Dermis blood vessel endothelial cell (primary cell): ENCODE measurements at regions not wholly inside any gene's neighbourhood (a gene's known extent, or its start where the extent isn't known, plus 50 kb on each side); places are given as distances from the start of the nearest gene placed in this dataset.

Source experiments
- DNase-seq: peaks from one replicate; pipeline ENCODE4 v3.0.0; 2010

DNA sequence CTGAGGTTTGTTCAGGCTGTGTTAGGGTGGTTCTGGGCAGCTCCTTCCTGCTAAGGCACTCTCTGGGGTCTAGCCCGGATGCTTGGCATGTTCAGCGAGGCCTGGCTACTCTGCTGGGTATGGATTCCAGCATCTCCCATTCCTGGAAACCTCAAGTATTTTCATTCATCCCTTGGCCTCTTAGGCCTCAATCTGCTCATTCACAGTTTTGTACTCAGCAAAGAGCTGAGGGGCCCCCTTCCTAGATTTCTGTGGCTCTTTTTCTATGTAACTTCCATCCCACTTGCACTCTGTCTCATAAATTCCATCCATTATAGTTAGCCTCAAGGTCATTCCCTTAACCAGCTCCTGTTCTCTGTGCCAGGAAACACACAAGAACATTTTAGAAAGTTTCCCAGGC, 798.8 kb upstream of the HS6ST1 start:
- no peak for DNase-seq

DNA sequence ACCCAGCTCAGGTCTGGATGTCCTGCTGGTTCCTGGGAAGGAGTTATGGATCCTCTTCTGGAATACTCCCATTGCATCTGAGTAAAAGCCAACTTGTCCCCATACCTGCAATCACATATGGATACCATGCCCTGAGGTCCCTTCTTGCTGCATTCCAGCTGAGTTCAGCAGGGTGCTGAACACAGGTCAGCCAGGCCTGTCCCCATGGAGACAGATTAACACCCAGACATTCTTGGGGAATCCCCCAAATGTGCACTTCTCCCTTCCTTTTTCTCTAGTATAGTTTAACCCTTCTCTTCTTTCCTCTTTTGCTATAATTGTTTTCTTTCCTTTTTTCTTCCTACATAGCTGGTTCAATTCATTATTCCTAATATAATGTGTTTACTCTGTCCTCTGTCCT, 799.6 kb upstream of the HS6ST1 start:
- no peak for DNase-seq

DNA sequence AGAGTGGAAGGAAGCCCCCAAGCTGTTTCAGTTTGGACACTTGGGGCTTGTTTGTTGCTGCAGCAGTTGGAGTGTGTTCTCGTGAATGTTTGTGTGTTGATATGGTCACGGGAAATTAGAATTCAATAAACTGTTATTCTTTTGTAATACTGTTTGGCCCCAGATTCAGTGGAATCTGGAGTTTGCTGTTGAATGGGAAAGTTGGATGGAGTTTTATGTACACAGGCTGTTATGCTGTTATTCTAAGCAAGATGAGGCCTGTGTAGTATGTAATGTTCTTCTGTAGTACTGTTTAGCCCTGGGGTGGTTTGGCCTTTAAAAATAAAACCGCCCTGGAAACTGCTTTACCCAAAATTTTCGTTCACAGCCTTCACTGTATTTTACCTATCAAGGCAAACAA, 810.4 kb upstream of the HS6ST1 start:
- DNase-seq: no peak

DNA sequence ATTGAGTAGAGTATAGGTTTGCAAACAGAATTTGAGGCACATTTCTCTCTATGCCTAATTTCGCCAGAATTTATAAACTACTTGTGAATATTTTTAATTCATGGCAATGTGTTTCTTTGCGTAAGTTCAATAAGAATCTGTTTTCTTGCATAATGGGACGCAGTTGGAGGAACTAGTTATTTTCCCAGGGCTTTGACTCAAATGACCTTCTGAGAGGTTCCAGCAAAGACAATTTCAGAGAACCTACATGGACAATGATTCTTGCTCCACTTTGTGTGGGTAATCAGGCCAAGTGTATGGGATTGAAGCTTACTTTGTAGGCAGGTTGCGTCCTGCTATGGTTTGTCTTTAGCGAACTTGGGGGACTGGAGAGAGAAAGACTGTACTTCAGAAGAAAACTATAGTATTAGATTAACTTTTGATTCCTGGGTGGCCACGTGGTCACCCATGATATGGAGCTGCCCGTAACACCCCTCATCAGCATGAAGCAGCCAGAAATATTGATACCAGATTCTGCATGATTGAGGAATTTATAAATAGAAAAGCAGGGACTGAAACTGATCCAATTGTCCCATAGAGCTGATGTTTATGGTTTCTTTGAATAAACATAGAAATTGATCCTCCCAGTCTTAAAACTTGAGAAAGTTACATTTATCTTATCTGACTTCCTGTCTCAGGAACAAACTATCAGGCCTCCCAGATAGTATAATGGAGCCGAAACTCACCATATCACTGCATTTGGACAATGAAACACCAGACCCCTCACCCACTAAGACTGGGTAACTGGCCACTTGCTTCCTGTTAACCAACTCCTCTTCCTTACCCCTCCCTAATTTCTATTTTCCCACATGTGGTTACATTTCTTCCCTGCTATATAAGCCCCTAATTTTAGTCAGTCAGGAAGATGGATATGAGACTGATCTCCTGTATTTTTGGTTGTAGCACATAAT, 815.3 kb upstream of the HS6ST1 start:
- DNase-seq: no peak

DNA sequence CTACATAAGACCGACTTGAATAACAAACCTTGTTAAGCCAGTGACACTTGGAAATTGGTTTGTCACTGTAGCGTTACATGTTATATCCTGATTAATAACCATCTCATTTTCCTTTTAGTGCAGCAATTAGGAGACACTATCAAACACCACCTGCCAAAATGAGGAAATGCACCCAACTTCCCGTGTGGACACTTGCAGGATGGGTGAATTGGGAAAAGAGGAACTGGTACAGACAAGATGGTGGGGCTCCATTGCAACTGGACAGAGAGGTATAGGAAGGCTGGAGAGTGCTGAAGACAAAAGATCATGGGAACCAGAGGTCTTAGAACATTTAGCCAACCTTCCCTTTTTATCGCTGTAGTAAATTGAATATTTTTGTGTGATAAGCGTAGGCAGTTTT, 816.3 kb upstream of the HS6ST1 start:
- no peak for DNase-seq

DNA sequence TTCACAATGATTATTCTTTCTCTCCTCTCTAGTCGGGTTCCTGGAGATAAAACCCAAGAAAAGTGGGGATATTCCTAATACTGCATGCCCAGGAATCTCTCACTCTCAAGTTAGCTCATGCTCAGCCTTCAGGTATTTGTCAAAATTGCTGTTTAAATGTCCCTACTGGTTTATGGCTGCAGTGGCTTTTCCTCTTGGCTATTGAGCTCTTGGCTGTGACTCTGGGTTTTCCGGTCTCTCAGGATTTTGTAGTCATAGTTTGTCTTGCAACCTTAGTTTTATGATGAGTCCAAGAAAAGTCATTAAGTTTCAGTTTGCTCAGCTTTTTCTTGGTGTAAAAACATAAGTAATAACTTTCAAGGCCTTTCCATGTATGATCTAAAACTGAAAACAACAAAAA, 820.7 kb upstream of the HS6ST1 start:
- DNase-seq: no peak

DNA sequence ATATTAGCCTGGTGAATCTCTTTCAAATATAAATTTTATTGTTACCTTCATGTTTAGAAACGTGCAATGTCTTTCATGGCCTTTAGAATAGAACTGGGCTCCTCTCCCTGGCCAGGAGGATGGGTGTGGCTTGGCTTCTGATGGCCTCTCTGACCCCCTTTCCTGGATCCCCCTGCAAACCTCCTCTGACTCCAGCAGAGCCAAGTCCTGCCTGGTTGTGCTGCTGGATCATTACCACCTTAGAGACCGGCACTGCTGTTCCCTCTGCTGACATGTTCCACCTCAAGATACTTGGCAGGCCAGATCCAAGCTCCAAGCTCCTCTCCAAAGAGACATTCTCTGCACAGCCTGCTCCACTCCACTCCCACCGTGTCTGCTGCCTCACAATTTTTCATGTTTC, 823.8 kb upstream of the HS6ST1 start:
- no peak for DNase-seq

DNA sequence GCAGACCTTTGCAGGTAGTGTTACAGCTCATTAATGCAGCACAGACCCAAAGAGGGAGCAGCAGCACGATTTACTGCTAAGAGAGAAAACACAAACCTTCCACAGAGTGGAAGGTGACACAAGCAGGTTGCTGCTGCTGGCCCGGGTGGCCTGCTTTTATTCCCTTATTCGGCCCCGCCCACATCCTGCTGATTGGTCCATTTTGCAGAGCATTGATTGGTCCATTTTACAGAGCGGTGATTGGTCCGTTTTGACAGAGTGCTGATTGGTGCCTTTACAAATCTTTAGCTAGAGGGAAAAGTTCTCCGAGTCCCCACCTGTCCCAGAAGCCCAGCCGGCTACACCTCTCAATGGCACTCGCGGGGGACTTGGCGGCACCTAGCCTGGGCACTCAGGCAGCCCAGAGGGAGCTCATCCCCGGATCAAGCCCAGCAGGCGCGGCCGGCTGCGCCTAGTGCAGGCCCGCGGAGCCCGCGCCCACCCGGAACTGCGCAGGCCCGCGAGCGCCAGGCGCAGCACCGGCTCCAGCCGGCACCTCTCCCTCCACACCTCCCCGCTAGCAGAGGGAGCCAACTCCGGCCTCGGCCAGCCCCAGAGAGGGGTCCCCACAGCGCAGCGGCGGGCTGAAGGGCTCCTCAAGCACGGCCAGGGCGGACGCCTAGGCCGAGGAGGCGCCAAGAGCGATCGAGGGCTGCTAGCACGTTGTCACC, 825.6 kb upstream of the HS6ST1 start:
- no peak for DNase-seq

DNA sequence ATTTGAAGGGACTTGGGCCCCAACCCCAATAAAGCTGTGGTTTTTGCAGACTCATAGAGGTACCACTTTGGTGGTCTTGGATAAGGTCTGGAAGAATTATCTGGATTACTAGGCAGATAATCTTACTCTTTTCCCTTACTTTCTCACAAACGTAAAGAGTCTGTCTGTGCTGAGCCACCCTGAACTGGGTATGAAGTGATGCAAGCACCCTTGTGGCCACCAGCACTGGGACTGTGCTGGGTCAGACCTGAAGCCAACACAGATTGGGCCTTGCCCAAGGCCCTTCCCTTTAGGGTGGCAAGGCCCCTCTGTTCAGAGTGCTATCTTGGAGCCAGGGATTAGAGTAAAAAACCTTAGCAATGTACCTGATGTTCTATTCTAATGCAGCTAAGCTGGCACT, 827.0 kb upstream of the RAB6C start:
- DNase-seq: no peak

DNA sequence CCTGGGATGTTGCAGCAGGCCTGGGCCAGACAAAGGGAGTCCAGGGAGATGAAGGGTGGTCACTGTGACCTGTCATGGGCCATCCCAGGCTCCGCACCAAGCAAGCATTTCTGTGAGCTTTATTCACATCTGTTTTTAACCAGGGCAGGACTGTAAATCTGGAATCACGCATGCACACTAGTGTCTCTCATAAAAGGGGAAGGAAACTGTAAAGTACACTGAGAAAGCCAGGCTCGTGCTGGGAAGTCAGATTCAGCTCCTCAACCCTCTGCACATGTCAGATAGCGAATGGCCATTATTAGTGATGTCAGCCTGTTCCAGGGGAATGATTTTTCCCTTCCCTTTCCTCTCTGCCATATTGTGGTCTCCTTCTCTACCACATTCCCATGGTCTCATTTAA, 818.6 kb upstream of the RAB6C start:
- no peak for DNase-seq

DNA sequence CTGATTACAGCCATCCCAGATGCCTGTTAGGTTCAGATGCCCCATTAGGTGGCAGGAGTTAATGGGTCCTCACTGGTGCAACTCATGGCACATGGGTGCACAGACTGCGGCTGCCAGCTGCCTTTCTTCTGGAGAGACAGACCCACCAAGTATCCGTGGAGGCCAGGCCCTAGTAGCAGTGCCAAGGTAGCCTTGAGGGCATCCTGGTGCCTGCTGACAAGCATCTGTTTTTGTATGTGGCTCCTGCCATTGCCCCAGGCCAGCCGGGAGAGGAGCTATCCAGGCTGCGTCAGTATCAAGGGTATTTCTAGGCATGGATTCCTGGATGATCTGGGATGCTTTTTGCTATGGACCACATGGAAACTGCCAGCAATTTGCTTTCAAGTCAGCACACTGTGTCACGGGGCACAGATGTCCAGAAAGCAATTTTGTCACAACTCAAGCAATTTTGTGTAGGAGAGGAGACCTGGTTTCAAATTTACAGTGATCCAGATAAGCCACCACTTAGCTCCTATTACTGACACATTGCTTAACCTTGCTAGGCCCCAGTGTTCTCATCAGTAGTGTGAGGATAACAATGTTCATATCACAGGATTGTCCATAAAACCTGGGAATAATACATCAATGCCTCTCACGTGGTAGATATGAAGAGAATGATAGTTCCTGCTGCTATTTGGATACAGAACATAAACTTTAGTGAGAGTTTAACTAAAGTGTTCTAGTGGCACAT, 815.1 kb upstream of the RAB6C start:
- no peak for DNase-seq

DNA sequence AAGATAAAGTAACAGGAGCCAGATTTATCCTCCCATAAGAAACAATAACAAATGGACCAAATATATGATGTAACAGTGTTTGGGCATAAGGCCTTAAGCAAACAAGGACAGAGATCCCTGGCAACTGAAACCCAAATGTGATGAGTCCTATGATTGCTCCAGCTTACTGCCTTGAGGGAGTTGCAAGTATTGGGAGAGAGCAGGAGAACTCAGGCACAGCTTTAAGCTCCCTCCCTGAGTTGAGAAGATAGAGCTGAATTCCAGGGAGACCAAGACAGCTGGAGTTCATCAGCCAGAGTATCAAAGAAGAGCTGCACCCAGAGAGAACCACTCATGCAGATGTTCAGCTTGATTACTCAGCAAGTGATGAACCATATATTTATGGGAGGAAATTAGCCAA, 814.5 kb upstream of the RAB6C start:
- DNase-seq: no peak

DNA sequence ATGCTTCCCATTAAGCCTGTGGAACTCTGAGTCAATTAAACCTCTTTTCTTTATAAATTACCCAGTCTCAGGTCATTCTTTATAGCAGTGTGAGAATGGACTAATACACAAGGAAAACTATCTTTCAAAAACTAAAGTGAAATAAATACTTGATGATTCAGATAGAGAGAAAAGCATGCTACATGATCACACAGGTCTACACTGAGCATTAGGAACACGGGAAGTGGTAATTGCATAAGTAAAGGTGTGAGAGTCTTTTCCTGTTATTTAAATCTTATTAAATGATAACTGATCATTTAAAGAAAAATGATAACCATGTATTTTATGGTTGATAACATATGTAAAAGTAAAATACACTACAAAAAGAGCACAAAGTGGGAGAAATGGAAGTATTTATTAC, 812.0 kb upstream of the RAB6C start:
- DNase-seq: no peak

DNA sequence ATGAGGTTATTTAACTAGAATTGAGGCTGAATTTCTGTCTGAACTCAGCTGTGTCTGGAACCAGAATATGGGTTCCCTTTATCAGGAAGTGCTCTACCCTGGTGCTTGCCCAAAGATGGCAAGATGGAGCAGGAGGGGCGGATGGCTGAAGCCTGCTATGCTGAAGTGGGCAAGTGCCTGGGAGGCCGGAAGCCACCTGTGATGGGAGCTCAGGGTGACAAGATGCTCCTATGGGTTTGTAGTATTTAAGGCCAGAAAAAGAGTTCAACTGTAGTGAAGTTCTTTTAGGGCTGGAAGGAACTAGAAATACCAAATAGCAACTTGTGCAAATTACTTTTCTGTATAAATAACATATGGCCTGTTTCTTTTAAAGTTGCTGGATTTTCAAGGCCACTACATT, 808.9 kb upstream of the RAB6C start:
- no peak for DNase-seq

DNA sequence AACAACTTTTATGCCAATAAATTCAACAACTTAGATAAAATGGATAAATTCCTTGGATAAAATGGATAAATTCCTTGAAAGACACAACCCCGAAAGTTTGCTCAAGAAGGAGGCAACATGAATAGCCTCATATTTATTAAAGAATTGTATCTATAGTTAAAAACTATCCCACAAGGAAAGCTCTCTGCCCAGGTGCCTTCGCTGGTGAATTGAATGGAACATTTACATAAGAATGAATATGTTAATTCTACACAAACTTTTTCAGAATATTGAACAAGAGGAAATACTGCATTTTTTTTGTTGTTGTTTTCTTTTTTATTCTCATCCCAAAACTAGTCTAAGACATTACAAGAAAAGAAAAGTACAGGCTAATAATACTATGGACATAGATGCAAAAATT, 805.3 kb upstream of the RAB6C start:
- DNase-seq: no peak

DNA sequence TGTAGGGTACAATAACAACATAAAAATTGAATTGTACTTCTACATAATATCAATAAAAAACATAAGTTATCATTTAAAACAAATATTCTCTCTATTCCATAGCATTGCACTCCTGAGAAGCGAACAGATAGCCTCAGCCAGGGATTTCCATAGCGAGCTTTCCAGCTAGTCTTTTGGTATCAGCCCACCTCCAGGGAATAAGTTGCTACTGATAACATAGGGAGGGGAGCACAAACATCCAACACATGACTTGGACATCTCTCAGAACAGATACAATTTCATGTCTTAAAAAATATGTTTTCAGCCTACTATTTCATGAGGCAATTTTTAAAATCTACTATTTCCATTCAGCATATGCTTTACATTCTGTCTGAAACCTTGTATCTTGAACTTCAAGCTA, 804.4 kb upstream of the RAB6C start:
- DNase-seq: no peak

DNA sequence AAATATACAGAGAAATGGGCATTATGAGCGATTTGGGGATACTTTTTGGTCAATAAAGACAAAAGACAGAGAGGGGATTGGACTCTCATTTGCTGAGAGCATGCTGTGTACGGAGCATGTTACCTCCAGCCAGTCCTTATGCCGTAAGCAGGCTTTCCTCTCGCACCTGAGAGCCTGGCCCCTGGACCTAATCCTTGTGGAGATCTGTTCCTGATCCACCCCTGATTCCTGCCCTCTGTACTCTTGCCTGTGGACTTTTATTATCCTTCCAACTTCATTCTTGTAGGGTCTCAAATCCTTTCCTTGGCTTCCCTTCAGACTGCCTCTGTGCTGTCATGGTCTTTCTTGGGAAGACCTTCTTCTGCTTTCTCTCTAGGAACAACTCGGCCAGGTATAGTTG, 803.1 kb upstream of the RAB6C start:
- no peak for DNase-seq

DNA sequence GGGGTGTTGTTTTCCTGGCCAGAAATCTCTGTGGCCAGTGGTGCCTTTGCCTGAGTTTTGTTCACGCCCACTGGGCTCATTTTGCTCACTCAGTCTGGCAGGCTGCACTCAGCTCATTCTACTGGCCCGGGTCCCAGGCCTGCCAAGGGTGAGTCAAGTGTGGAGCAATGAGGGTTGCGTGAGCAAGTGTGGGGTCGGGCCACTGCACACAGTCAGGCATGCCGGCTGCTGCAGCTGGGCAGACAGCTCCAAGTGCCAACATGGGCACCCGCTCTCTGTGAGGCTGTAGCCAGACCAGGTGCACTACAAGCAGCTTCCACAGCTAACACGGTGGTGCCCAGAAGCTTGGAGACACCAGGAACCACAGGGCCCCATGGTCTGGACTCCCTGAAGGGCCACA, 801.1 kb upstream of the RAB6C start:
- DNase-seq: no peak

DNA sequence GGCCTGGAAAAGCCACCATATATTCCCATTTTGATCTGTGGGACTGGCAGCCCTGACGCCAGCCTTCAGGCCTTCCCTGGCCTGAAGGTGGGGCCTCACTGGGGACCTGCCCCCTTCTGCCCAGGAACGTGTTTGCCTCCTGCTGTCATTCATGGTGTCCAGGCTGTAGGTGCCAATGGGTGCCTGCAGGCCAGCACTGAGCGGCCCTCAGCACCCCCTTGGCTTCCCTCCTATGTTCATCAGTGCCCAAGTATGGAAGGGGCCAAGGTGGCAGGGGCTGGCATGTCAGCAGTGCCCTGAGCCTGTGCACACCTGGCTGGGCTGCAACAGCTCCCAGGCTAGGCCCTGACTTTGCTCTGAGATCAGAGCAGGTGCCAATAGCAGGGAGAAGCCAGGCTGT, 800.3 kb upstream of the RAB6C start:
- no peak for DNase-seq

DNA sequence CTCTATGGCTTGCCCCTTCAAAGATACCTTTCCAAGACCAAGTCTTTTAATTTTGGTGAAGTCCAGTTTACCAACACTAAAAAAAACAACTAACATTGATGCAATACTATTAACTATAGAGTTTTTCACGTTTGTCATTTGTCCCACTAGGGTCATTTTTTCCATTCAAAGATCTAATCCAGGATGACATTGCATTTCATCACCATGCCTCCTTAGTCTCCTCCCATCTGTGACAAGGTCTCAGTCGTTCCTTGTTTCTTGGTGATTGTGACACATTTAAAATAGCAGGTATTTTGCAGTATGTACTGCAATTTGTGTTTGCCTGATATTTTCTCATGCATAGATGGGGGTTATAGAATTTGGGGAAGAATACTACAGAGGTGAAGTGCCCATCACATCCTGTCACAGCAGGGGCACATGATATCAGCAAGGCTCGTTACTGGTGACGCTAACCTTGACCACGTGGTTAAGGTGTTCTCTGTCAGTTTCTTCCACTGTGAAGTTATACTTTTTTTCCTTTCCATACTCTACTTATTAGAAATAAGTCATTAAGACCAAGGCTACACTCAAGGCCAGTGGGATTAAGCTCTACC, 799.2 kb upstream of the RAB6C start:
- no peak for DNase-seq

DNA sequence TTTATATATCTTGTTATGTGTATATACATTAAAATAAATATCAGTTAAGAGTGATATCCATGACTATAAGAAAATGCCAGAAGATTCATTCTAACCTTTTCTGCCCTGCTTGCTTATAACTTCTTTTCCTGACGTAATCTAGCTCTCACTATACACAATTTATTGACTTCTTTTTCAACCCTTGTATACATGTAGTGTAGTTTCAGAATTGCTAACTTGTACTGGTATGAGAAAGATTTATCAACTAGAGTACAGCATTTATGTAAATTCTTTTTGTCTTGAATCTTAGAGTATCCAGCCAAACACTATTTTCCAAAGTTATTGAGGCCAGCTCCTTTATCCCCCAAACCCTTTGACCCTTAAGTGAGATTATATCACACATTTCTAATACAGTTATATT, 798.0 kb upstream of the RAB6C start:
- DNase-seq: no peak

DNA sequence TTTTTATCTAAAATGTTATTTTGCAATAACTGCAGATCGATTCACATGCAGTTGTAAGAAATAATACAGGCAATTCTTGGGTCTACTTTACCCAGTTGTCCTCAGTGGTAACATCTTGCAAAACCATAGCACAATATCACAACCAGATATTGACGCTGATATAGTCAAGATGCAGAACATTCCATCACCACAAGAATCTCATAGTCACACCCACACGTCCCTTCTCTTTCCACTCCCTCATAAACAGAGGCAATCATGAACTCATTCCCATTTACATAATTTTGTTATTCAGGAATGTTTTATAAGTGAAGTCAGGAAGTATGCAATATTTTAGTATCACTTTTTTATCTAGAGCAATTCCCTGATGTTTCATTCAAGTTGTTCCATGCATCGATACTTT, 797.5 kb upstream of the RAB6C start:
- no peak for DNase-seq

DNA sequence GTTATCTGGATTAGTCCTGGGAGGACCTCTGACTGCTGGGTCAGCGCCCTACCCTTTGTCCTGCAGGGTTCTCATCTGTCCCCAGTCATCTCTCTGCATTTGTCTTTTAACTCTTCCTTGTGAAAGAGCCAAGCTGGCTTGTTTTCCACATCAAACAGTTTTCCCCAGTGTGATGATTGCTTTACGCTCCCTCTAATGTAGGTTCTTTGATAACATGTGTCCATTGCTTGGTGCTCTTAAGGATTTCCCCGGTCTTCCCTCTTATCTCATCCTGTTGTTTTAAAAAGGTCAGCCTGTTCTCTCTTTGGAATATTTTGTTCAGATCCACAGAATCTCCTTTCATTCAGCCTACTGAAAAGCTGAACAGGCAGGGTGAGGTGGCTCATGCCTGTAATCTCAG, 792.1 kb upstream of the RAB6C start:
- no peak for DNase-seq
